H1 (cell line): ENCODE measurements at regions not wholly inside any gene's neighbourhood (a gene's known extent, or its start where the extent isn't known, plus 50 kb on each side); places are given as distances from the start of the nearest gene placed in this dataset.

Experiments used
- CTCF ChIA-PET: fragments of 300-600 bp; sonication (Branson Sonifier 250); formaldehyde crosslinking; loops from one replicate; lab custom pipeline; 2021; ENCODE audit not compliant: partially characterized antibody; lab: Charles Lee
- POLR2A ChIA-PET: fragments of 300-600 bp; sonication (Branson Sonifier 250); formaldehyde crosslinking; loops from one replicate; lab custom pipeline; 2021; ENCODE audit warnings: inconsistent platforms; ENCODE audit not compliant: partially characterized antibody; lab: Charles Lee
- DNase-seq, 2 experiments: peaks; one replicate each; pipeline versions ENCODE4 v3.0.0 to v3.0.0-alpha.2; 2010 to 2022; ENCODE audit warnings: low spot score in 2 of 2, low read depth in 1 of 2, mixed read lengths in 1 of 2
- FAIRE-seq: peaks from 2 replicates; lab custom pipeline; 2011; peaks lifted over from hg19 to GRCh38; lab: Jason Lieb, UNC
- H2AFZ ChIP-seq: 2 replicates; pipeline ENCODE4 v1.8.1; 2012; ENCODE audit warnings: low read length, inconsistent platforms
- H2AK5ac ChIP-seq: 2 replicates; pipeline ENCODE4 v1.6.1; 2013; ENCODE audit warnings: low read depth, low read length
- H2BK120ac ChIP-seq: replicated peaks from 2 replicates; pipeline ENCODE3; 2013; ENCODE audit warnings: low read depth, low read length, inconsistent platforms
- H2BK12ac ChIP-seq: 2 replicates; pipeline ENCODE4 v1.6.1; 2013; ENCODE audit warnings: low read depth, low read length
- H2BK15ac ChIP-seq: 2 replicates; pipeline ENCODE4 v1.6.1; 2013; ENCODE audit warnings: low read length
- H2BK20ac ChIP-seq: 2 replicates; pipeline ENCODE4 v1.6.1; 2013; ENCODE audit warnings: low read length
- H2BK5ac ChIP-seq: 2 replicates; pipeline ENCODE4 v1.6.1; 2013; ENCODE audit warnings: low read depth, low read length
- H3K14ac ChIP-seq: 2 replicates; pipeline ENCODE4 v1.6.1; 2013; ENCODE audit warnings: inconsistent platforms; ENCODE audit not compliant: insufficient read length
- H3K18ac ChIP-seq: 2 replicates; pipeline ENCODE4 v1.6.1; 2013; ENCODE audit warnings: low read length; ENCODE audit errors: extremely low read depth
- H3K23ac ChIP-seq: 2 replicates; pipeline ENCODE4 v1.6.1; 2013; ENCODE audit warnings: inconsistent platforms; ENCODE audit not compliant: insufficient read length
- H3K23me2 ChIP-seq: 2 replicates; pipeline ENCODE4 v1.6.1; 2013; ENCODE audit warnings: low read depth, low read length
- H3K27ac ChIP-seq: 2 replicates; pipeline ENCODE4 v1.6.1; 2011; ENCODE audit warnings: low read depth, low read length, inconsistent platforms
- H3K27me3 ChIP-seq, 4 experiments: replicated peaks in 1 of 4; 1 replicate in 1 of 4; 2 replicates in 3 of 4; pipeline versions ENCODE4 v1.6.1 to v1.8.1; 2011 to 2013; ENCODE audit warnings: low read length in 3 of 4, mild to moderate bottlenecking in 3 of 4, inconsistent platforms in 2 of 4, mixed read lengths in 2 of 4, moderate library complexity in 1 of 4; ENCODE audit not compliant: control insufficient read depth in 3 of 4, insufficient read depth in 3 of 4; ENCODE audit errors: extremely low read depth in 1 of 4
- H3K36me3 ChIP-seq, 4 experiments: 2 replicates each; pipeline versions ENCODE4 v1.6.1 to v1.8.1; 2011 to 2013; ENCODE audit warnings: mild to moderate bottlenecking in 4 of 4, low read length in 3 of 4, moderate library complexity in 2 of 4, control low read depth in 1 of 4, inconsistent platforms in 1 of 4; ENCODE audit not compliant: insufficient read depth in 4 of 4, control insufficient read depth in 2 of 4
- H3K4ac ChIP-seq: replicated peaks from 2 replicates; pipeline ENCODE3; 2013; ENCODE audit warnings: low read length, low read depth, mixed read lengths, inconsistent platforms; ENCODE audit not compliant: insufficient read length
- H3K4me1 ChIP-seq, 4 experiments: replicated peaks in 1 of 4; 1 replicate in 1 of 4; 2 replicates in 3 of 4; pipeline versions ENCODE4 v1.6.1 to v1.8.1; 2011 to 2013; ENCODE audit warnings: low read length in 3 of 4, inconsistent platforms in 2 of 4, mixed read lengths in 1 of 4; ENCODE audit not compliant: insufficient read depth in 4 of 4, control insufficient read depth in 3 of 4
- H3K4me2 ChIP-seq, 2 experiments: 2 replicates each; pipeline versions ENCODE4 v1.6.1 to v1.8.1; 2011 to 2013; ENCODE audit warnings: low read depth in 2 of 2, low read length in 2 of 2, control low read depth in 1 of 2, inconsistent platforms in 1 of 2, mild to moderate bottlenecking in 1 of 2; ENCODE audit not compliant: insufficient read depth in 1 of 2
- H3K4me3 ChIP-seq, 4 experiments: fragments of 200-600, 300-600 bp in 1 of 4; sonication (generic), shearing (Covaris generic), sonication (Bioruptor Twin) in 1 of 4; 2 replicates each; pipeline versions ENCODE4 v1.5.1 to v1.8.1; 2011 to 2016; ENCODE audit warnings: low read length in 4 of 4, low read depth in 3 of 4, control low read depth in 2 of 4, inconsistent platforms in 2 of 4, mild to moderate bottlenecking in 2 of 4, mixed read lengths in 1 of 4, moderate library complexity in 1 of 4; ENCODE audit not compliant: insufficient read depth in 2 of 4; ENCODE audit errors: extremely low read depth in 1 of 4
- H3K56ac ChIP-seq: replicated peaks from 2 replicates; pipeline ENCODE3; 2013; ENCODE audit warnings: low read depth, mild to moderate bottlenecking, mixed read lengths, low read length, inconsistent platforms; ENCODE audit not compliant: insufficient read length
- H3K79me1 ChIP-seq: 2 replicates; pipeline ENCODE4 v1.6.1; 2013; ENCODE audit warnings: low read depth, low read length, control low read depth
- H3K79me2 ChIP-seq, 2 experiments: 2 replicates each; pipeline versions ENCODE4 v1.6.1 to v1.8.1; 2012 to 2013; ENCODE audit warnings: low read length in 2 of 2, mild to moderate bottlenecking in 2 of 2, inconsistent platforms in 1 of 2; ENCODE audit not compliant: insufficient read depth in 2 of 2, control insufficient read depth in 1 of 2
- H3K9ac ChIP-seq, 4 experiments: replicated peaks in 1 of 4; 1 replicate in 1 of 4; 2 replicates in 3 of 4; pipeline versions ENCODE4 v1.6.1 to v1.8.1; 2011 to 2013; ENCODE audit warnings: low read depth in 3 of 4, low read length in 3 of 4, control low read depth in 2 of 4, mild to moderate bottlenecking in 2 of 4, moderate library complexity in 2 of 4, inconsistent platforms in 1 of 4; ENCODE audit errors: extremely low read depth in 1 of 4
- H3K9me3 ChIP-seq, 2 experiments: 2 replicates each; pipeline versions ENCODE4 v1.6.1 to v1.8.1; 2012 to 2013; ENCODE audit warnings: mild to moderate bottlenecking in 2 of 2, moderate library complexity in 2 of 2, control low read depth in 1 of 2, inconsistent platforms in 1 of 2, low read depth in 1 of 2, low read length in 1 of 2, mixed read lengths in 1 of 2; ENCODE audit not compliant: insufficient read depth in 2 of 2
- H4K20me1 ChIP-seq, 2 experiments: replicated peaks in 1 of 2; 2 replicates each; pipeline versions ENCODE3 to v1.8.1; 2011 to 2013; ENCODE audit warnings: inconsistent platforms in 2 of 2, low read length in 2 of 2, mild to moderate bottlenecking in 1 of 2; ENCODE audit not compliant: insufficient read depth in 2 of 2, control insufficient read depth in 1 of 2
- H4K5ac ChIP-seq: 2 replicates; pipeline ENCODE4 v1.6.1; 2013; ENCODE audit warnings: low read length, low read depth, mixed read lengths, inconsistent platforms; ENCODE audit not compliant: insufficient read length
- H4K8ac ChIP-seq: 2 replicates; pipeline ENCODE4 v1.8.0; 2013; ENCODE audit warnings: mild to moderate bottlenecking, moderate library complexity, low read length, inconsistent platforms; ENCODE audit not compliant: insufficient read depth; ENCODE audit errors: extremely low read depth
- H4K91ac ChIP-seq: replicated peaks from 2 replicates; pipeline ENCODE3; 2013; ENCODE audit warnings: low read length, mixed read lengths, inconsistent platforms; ENCODE audit not compliant: insufficient read length
- KDM4A ChIP-seq: IDR thresholded peaks from one replicate; pipeline ENCODE4 v1.7.1; 2012; ENCODE audit warnings: low read depth, mild to moderate bottlenecking, moderate library complexity, low read length, inconsistent platforms; ENCODE audit not compliant: severe bottlenecking
- RXRA ChIP-seq: IDR thresholded peaks from 2 replicates; pipeline ENCODE4 v1.6.1; 2011; ENCODE audit warnings: low read depth, mild to moderate bottlenecking, low read length, moderate library complexity; ENCODE audit not compliant: insufficient read depth
- WGBS, 2 experiments: shearing (Covaris generic) in 1 of 2; methylation state at CpG; one replicate each; pipeline versions ENCODE4 v1.1.6 to v1.1.7; 2013 to 2015; ENCODE audit warnings: low lambda C conversion rate in 2 of 2, mixed read lengths in 2 of 2, inconsistent platforms in 1 of 2, low coverage in 1 of 2, missing lambda C conversion rate in 1 of 2; ENCODE audit not compliant: insufficient replicate concordance in 2 of 2, insufficient coverage in 1 of 2, insufficient read length in 1 of 2; ENCODE audit errors: extremely low coverage in 1 of 2, missing lambda C conversion rate in 1 of 2; 5-methylcytosine and 5-hydroxymethylcytosine counted together

GRCh38 chr2:145277922-145278321, 758.0 kb upstream of the ZEB2 start (continued):
- TF ChIP-seq RXRA = no peak

GRCh38 chr2:145273840-145274239, 753.9 kb upstream of the ZEB2 start:
- Histone ChIP-seq H4K5ac (no peak overlapping the region), H3K9ac (no peak overlapping the region), H2BK20ac (no peak overlapping the region), H2AK5ac (no peak overlapping the region), H3K56ac (no peak overlapping the region), H3K18ac (no peak overlapping the region), H3K27ac (no peak overlapping the region), H4K91ac (no peak overlapping the region), H3K23me2 (no peaks in the 10 kb centered on the region), H3K79me1 (no peaks in the 10 kb centered on the region), H4K8ac (no peak overlapping the region), H3K4me2 (no peak overlapping the region), H3K23ac (no peak overlapping the region), H2BK15ac (no peak overlapping the region), H3K4me1 (no peaks in the 10 kb centered on the region), H3K27me3 (no peaks in the 10 kb centered on the region), H2BK12ac (no peak overlapping the region), H2BK120ac (no peak overlapping the region), H2BK5ac (no peak overlapping the region), H2AFZ (no peak overlapping the region), H3K14ac (no peak overlapping the region), H3K4me3 (no peak overlapping the region), H3K36me3 (no peaks in the 10 kb centered on the region), H3K9me3 (no peaks in the 10 kb centered on the region), H3K79me2 (no peaks in the 10 kb centered on the region), H4K20me1 (no peaks in the 10 kb centered on the region), H3K4ac (no peak overlapping the region)
- CTCF ChIA-PET = no interaction called here
- FAIRE-seq = no peak
- WGBS, 2 experiments = 100% methylated on average over 1 of the region's 1 CpG; no CpG with 5 or more reads in 1 of the 2 experiments
- POLR2A ChIA-PET = no interaction called here
- no peak for DNase-seq
- no peak for TF ChIP-seq KDM4A
